IMR-90 (cell line): ENCODE measurements at regions not wholly inside any gene's neighbourhood (a gene's known extent, or its start where the extent isn't known, plus 50 kb on each side); places are given as distances from the start of the nearest gene placed in this dataset.

Source experiments
- ATAC-seq: fragments of 200-7000 bp; cut with Tn5 transposase; 2 replicates; pipeline ENCODE4 v1.9.1; 2020; ENCODE audit warnings: low read depth, mild to moderate bottlenecking, moderate library complexity
- BruUV-seq: library from RNA; stranded (reverse); fragments of 400-500 nt; replicated peaks from 2 replicates; lab custom pipeline; 2021; lab: Mats Ljungman, UMichigan
- CTCF ChIA-PET: fragments of 300-600 bp; formaldehyde crosslinking; extraction: SDS; loops from one replicate; lab custom pipeline; 2021; ENCODE audit warnings: antibody characterized with exemption; lab: Yijun Ruan, JAX
- POLR2A ChIA-PET: fragments of 300-600 bp; sonication (Branson Sonifier 250); formaldehyde crosslinking; loops from one replicate; lab custom pipeline; 2022; ENCODE audit warnings: antibody characterized with exemption; ENCODE audit not compliant: unreplicated experiment; lab: Charles Lee
- DNase-seq: peaks from one replicate; pipeline ENCODE4 v3.0.0; 2013
- H2AFZ ChIP-seq: replicated peaks from 2 replicates; pipeline ENCODE3; 2013; ENCODE audit warnings: low read length, mild to moderate bottlenecking; ENCODE audit not compliant: poor library complexity
- H2AK5ac ChIP-seq: 2 replicates; pipeline ENCODE4 v1.6.1; 2013; ENCODE audit warnings: low read depth, low read length, inconsistent platforms
- H2AK9ac ChIP-seq: replicated peaks from 2 replicates; pipeline ENCODE3; 2013; ENCODE audit warnings: mild to moderate bottlenecking, low read depth, low read length, moderate library complexity; ENCODE audit not compliant: poor library complexity
- H2BK120ac ChIP-seq: 2 replicates; pipeline ENCODE4 v1.6.1; 2013; ENCODE audit warnings: low read depth, low read length, inconsistent platforms
- H2BK15ac ChIP-seq: 3 replicates; pipeline ENCODE4 v1.6.1; 2013; ENCODE audit warnings: low read depth, low read length, inconsistent platforms
- H2BK20ac ChIP-seq: 2 replicates; pipeline ENCODE4 v1.6.1; 2013; ENCODE audit warnings: low read depth, mild to moderate bottlenecking, inconsistent platforms, low read length, moderate library complexity
- H2BK5ac ChIP-seq: 2 replicates; pipeline ENCODE4 v1.6.1; 2013; ENCODE audit warnings: mild to moderate bottlenecking, low read depth, low read length, inconsistent platforms; ENCODE audit not compliant: poor library complexity, severe bottlenecking
- H3K14ac ChIP-seq: replicated peaks from 2 replicates; pipeline ENCODE4 v1.6.1; 2013; ENCODE audit warnings: low read depth, low read length, inconsistent platforms
- H3K18ac ChIP-seq: 2 replicates; pipeline ENCODE4 v1.6.1; 2013; ENCODE audit warnings: low read depth, low read length, control low read depth
- H3K23ac ChIP-seq: 2 replicates; pipeline ENCODE4 v1.6.1; 2013; ENCODE audit warnings: low read depth, low read length, inconsistent platforms
- H3K27ac ChIP-seq: 2 replicates; pipeline ENCODE4 v1.5.1; 2013; ENCODE audit warnings: mild to moderate bottlenecking, control low read depth, low read length; ENCODE audit not compliant: insufficient read depth
- H3K27me3 ChIP-seq: 2 replicates; pipeline ENCODE4 v1.6.1; 2013; ENCODE audit warnings: low read length; ENCODE audit not compliant: control insufficient read depth, insufficient read depth
- H3K36me3 ChIP-seq: 2 replicates; pipeline ENCODE4 v1.6.1; 2013; ENCODE audit warnings: low read length, mixed read lengths; ENCODE audit not compliant: control insufficient read depth, insufficient read depth
- H3K4ac ChIP-seq: 2 replicates; pipeline ENCODE4 v1.6.1; 2013; ENCODE audit warnings: low read depth, low read length, inconsistent platforms
- H3K4me1 ChIP-seq: 2 replicates; pipeline ENCODE4 v1.6.1; 2013; ENCODE audit warnings: low read length, mixed read lengths; ENCODE audit not compliant: control insufficient read depth, insufficient read depth
- H3K4me2 ChIP-seq: 2 replicates; pipeline ENCODE4 v1.6.1; 2013; ENCODE audit warnings: low read depth, mild to moderate bottlenecking, control low read depth, low read length, moderate library complexity
- H3K4me3 ChIP-seq: 2 replicates; pipeline ENCODE4 v1.5.1; 2013; ENCODE audit warnings: low read depth, mild to moderate bottlenecking, control low read depth, low read length, moderate library complexity; ENCODE audit not compliant: insufficient read depth
- H3K56ac ChIP-seq: 2 replicates; pipeline ENCODE4 v1.6.1; 2013; ENCODE audit warnings: low read length, inconsistent platforms; ENCODE audit not compliant: insufficient read depth; ENCODE audit errors: extremely low read depth
- H3K79me1 ChIP-seq, 2 experiments: 2 replicates each; pipeline ENCODE4 v1.6.1; 2013; ENCODE audit warnings: low read length in 2 of 2, inconsistent platforms in 1 of 2, low read depth in 1 of 2
- H3K9ac ChIP-seq: 2 replicates; pipeline ENCODE4 v1.6.1; 2013; ENCODE audit warnings: low read depth, low read length, control low read depth
- H3K9me1 ChIP-seq: 2 replicates; pipeline ENCODE4 v1.6.1; 2013; ENCODE audit warnings: low read length, inconsistent platforms; ENCODE audit not compliant: insufficient read depth
- H3K9me3 ChIP-seq: 2 replicates; pipeline ENCODE4 v1.6.1; 2013; ENCODE audit warnings: low read length; ENCODE audit not compliant: control insufficient read depth, insufficient read depth
- H4K20me1 ChIP-seq: 2 replicates; pipeline ENCODE4 v1.6.1; 2013; ENCODE audit warnings: low read length, inconsistent platforms; ENCODE audit not compliant: insufficient read depth
- H4K5ac ChIP-seq: 2 replicates; pipeline ENCODE4 v1.6.1; 2013; ENCODE audit warnings: mild to moderate bottlenecking, low read depth, low read length, control low read depth
- H4K8ac ChIP-seq, 2 experiments: 2 replicates each; pipeline ENCODE4 v1.6.1; 2013; ENCODE audit warnings: low read depth in 2 of 2, low read length in 2 of 2, control low read depth in 1 of 2, inconsistent platforms in 1 of 2
- H4K91ac ChIP-seq: 2 replicates; pipeline ENCODE4 v1.6.1; 2013; ENCODE audit warnings: low read depth, low read length, inconsistent platforms; ENCODE audit not compliant: insufficient read depth
- MAFK ChIP-seq: IDR thresholded peaks from 2 replicates; pipeline ENCODE4 v1.6.1; 2012; ENCODE audit warnings: low read depth, low read length, improper control_type of control experiment
- MAZ ChIP-seq: IDR thresholded peaks from 2 replicates; pipeline ENCODE4 v1.6.1; 2012; ENCODE audit warnings: low read depth, mild to moderate bottlenecking, low read length, improper control_type of control experiment, moderate library complexity, borderline replicate concordance
- MXI1 ChIP-seq: IDR thresholded peaks from 2 replicates; pipeline ENCODE4 v1.6.1; 2012; ENCODE audit warnings: low read depth, mild to moderate bottlenecking, low read length, moderate library complexity, borderline replicate concordance
- RAD21 ChIP-seq: IDR thresholded peaks from 2 replicates; pipeline ENCODE4 v1.6.1; 2012; ENCODE audit warnings: low read length, improper control_type of control experiment
- RCOR1 ChIP-seq: IDR thresholded peaks from 2 replicates; pipeline ENCODE4 v1.6.1; 2012; ENCODE audit warnings: mild to moderate bottlenecking, low read length, improper control_type of control experiment; ENCODE audit not compliant: insufficient replicate concordance
- SMC3 ChIP-seq: fragments of 150-350 bp; IDR thresholded peaks from 2 replicates; pipeline ENCODE4 v1.6.1; 2016; ENCODE audit warnings: low read depth, mild to moderate bottlenecking, antibody characterized with exemption, low read length, moderate library complexity
- dilution Hi-C: fragments of 300-500 bp; cut with HindIII; formaldehyde crosslinking; loops from one replicate; pipeline ENCODE4 v1.14.3; 2018; ENCODE audit warnings: low sequenced_read_pairs; ENCODE audit not compliant: unreplicated experiment
- in situ Hi-C: fragments of 300-500 bp; cut with MboI; formaldehyde crosslinking; loops from 3 replicates; pipeline ENCODE4 v1.14.3; 2019; ENCODE audit warnings: low sequenced_read_pairs, inconsistent platforms, mixed read lengths
- intact Hi-C: fragments of 100-400 bp; cut with micrococcal nuclease; formaldehyde crosslinking; loops from 2 replicates; pipeline ENCODE4 v1.10.0; 2022
- TF ChIP-seq, protein P1 (sequence below): fragments of 150-350 bp; IDR thresholded peaks from 2 replicates; pipeline ENCODE4 v1.6.1; 2017; ENCODE audit warnings: mild to moderate bottlenecking, antibody characterized with exemption, low read length, low read depth
- TF ChIP-seq, protein P2 (sequence below): fragments of 150-350 bp; IDR thresholded peaks from 2 replicates; pipeline ENCODE4 v1.6.1; 2016; ENCODE audit warnings: low read depth, mild to moderate bottlenecking, low read length, moderate library complexity, borderline replicate concordance

DNA sequence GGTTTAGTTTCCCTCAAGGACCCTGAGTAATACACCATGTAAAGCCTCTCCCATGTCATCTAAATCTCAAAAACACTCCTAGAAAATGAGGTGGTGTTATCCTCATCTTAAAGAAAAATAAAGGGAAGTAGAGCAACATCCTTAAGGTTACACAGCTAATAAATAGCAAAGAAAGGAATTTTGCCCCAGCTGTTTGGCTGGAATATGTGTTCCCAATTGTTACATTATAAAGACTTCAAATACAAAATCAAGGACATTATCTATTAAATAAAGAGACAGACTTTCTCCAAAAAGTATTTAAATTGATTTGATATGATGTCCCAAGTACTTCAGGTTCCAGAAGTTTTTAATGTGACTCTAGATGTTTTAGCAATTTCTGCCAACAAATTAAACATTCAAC, 57.9 kb upstream of the IL15 start:
- peaks cover 2% of the 10 kb centered on the region; the same call in 1 of the 2 replicates for H3K4me1 ChIP-seq
- H3K27me3 ChIP-seq, result no peaks in the 10 kb centered on the region
- ATAC-seq (no peak), DNase-seq (no peak)
- no peak overlapping the region for H4K91ac ChIP-seq
- H3K4me2 ChIP-seq, result no peak overlapping the region
- no peak for TF ChIP-seq RCOR1
- TF ChIP-seq MAFK, result no peak
- TF ChIP-seq SMC3, result no peak
- TF ChIP-seq MAZ, result no peak
- TF ChIP-seq MXI1, result no peak
- TF ChIP-seq, protein P1, sequence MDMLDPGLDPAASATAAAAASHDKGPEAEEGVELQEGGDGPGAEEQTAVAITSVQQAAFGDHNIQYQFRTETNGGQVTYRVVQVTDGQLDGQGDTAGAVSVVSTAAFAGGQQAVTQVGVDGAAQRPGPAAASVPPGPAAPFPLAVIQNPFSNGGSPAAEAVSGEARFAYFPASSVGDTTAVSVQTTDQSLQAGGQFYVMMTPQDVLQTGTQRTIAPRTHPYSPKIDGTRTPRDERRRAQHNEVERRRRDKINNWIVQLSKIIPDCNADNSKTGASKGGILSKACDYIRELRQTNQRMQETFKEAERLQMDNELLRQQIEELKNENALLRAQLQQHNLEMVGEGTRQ, result no peak
- TF ChIP-seq, protein P2, sequence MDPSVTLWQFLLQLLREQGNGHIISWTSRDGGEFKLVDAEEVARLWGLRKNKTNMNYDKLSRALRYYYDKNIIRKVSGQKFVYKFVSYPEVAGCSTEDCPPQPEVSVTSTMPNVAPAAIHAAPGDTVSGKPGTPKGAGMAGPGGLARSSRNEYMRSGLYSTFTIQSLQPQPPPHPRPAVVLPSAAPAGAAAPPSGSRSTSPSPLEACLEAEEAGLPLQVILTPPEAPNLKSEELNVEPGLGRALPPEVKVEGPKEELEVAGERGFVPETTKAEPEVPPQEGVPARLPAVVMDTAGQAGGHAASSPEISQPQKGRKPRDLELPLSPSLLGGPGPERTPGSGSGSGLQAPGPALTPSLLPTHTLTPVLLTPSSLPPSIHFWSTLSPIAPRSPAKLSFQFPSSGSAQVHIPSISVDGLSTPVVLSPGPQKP, result no peak
- TF ChIP-seq RAD21, result no peak
- ChIA-PET POLR2A (no interaction called here), CTCF (no interaction called here)
- H2AK9ac ChIP-seq, result no peak overlapping the region
- no peak overlapping the region for H3K56ac ChIP-seq
- no peaks in the 10 kb centered on the region for H3K9me3 ChIP-seq
- H2BK120ac ChIP-seq, result no peak overlapping the region
- no peak overlapping the region for H3K4me3 ChIP-seq
- no TSS peak for BruUV-seq
- no peak overlapping the region for H3K14ac ChIP-seq
- 0 out of 2 replicates have a peak, but pooled peaks cover 3% of the 10 kb centered on the region for H3K9me1 ChIP-seq
- no peaks in the 10 kb centered on the region for H3K79me1 ChIP-seq
- H3K23ac ChIP-seq, result no peak overlapping the region
- H2AFZ ChIP-seq, result no peak overlapping the region
- no peak overlapping the region for H3K27ac ChIP-seq
- dilution Hi-C loops, result no loop called here
- H4K5ac ChIP-seq, result no peak overlapping the region
- in situ Hi-C loops, result no loop called here
- no peak overlapping the region for H4K8ac ChIP-seq
- H2AK5ac ChIP-seq, result no peak overlapping the region
- no peak overlapping the region for H3K9ac ChIP-seq
- H2BK15ac ChIP-seq, result no peak overlapping the region
- no peak overlapping the region for H2BK5ac ChIP-seq
- no peaks in the 10 kb centered on the region for H4K20me1 ChIP-seq
- no peak overlapping the region for H2BK20ac ChIP-seq
- no peak overlapping the region for H3K4ac ChIP-seq
- H3K36me3 ChIP-seq, result no peaks in the 10 kb centered on the region
- H3K18ac ChIP-seq, result no peak overlapping the region
- intact Hi-C loops, result no loop called here
